ENCODE measurements at regions not wholly inside any gene's neighbourhood (a gene's known extent, or its start where the extent isn't known, plus 50 kb on each side); places are given as distances from the start of the nearest gene placed in this dataset.

DNA sequence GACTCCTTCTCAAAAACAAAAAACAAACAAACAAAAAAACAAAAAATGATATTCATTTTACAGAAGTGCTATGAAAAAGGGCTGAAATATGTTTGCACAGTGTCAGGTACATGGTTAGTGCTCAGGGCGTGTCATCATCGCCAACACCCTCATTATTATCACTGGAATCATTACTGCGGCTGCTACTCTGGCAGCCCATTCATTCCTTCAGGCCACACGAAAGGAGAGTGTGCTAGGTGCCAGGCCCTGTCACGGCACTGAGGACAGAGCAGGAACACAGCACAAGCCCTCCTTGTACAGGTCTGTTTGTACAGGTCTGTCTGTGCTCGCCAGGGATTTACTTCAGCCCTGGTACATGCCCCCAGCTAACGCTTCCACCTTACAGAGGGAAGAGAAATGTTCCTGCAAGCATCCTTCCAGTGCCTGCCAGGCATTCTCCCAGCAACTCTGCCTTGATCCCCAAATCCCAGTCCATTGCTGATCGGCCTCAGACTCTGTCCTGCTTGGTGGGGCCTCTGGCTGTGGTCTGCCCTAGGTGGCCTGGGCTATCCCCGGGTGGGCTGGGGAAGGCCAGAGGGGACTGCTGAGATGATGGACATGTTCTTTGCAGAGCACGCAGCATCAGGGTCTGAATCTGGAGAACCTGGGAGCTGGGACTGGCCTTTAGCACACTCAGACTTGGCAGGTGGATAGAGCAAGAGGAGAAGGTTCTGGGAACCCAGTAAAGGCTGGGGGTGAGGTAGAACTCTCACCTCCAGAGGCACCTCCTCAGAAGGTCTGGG lies 210.7 kb downstream of the URI1 start:
- DNase-seq: no peak
- H3K79me2 ChIP-seq (ENCODE audit: low read depth): no peaks in the 10 kb centered on the region
- no peak overlapping the region for H3K4me3 ChIP-seq
- intact Hi-C loops (cut with micrococcal nuclease; ENCODE audit: unreplicated experiment): no loop called here
- no peaks in the 10 kb centered on the region for H3K9me3 ChIP-seq (ENCODE audit: insufficient read depth, low read depth)
- ChIA-PET CTCF (no interaction called here), POLR2A (ENCODE audit: unreplicated experiment) (no interaction called here)
- no peaks in the 10 kb centered on the region for H3K4me1 ChIP-seq (replicated peaks; ENCODE audit: insufficient read depth)
- TF ChIP-seq, protein P1, sequence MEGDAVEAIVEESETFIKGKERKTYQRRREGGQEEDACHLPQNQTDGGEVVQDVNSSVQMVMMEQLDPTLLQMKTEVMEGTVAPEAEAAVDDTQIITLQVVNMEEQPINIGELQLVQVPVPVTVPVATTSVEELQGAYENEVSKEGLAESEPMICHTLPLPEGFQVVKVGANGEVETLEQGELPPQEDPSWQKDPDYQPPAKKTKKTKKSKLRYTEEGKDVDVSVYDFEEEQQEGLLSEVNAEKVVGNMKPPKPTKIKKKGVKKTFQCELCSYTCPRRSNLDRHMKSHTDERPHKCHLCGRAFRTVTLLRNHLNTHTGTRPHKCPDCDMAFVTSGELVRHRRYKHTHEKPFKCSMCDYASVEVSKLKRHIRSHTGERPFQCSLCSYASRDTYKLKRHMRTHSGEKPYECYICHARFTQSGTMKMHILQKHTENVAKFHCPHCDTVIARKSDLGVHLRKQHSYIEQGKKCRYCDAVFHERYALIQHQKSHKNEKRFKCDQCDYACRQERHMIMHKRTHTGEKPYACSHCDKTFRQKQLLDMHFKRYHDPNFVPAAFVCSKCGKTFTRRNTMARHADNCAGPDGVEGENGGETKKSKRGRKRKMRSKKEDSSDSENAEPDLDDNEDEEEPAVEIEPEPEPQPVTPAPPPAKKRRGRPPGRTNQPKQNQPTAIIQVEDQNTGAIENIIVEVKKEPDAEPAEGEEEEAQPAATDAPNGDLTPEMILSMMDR (conservative IDR thresholded peaks at IDR 0.05): no peak
- TF ChIP-seq EZH2 (IDR thresholded peaks at IDR 0.05; ENCODE audit: low read depth): no peak
- no peaks in the 10 kb centered on the region for H3F3A ChIP-seq (ENCODE audit: insufficient read depth, low read depth)
- no peaks in the 10 kb centered on the region for H4K20me1 ChIP-seq (ENCODE audit: insufficient read depth)
- no peak overlapping the region for H3K27ac ChIP-seq
- BruUV-seq (replicated peaks): no TSS peak
- H2AFZ ChIP-seq: no peak overlapping the region
- peaks cover 96% of the 10 kb centered on the region for H3K27me3 ChIP-seq (ENCODE audit: insufficient read depth, low read depth)
- no peaks in the 10 kb centered on the region for H3K36me3 ChIP-seq (ENCODE audit: low read depth)
- no peak overlapping the region for H3K4me2 ChIP-seq
- H3K9me2 ChIP-seq (ENCODE audit: insufficient read depth): no peaks in the 10 kb centered on the region

DNA sequence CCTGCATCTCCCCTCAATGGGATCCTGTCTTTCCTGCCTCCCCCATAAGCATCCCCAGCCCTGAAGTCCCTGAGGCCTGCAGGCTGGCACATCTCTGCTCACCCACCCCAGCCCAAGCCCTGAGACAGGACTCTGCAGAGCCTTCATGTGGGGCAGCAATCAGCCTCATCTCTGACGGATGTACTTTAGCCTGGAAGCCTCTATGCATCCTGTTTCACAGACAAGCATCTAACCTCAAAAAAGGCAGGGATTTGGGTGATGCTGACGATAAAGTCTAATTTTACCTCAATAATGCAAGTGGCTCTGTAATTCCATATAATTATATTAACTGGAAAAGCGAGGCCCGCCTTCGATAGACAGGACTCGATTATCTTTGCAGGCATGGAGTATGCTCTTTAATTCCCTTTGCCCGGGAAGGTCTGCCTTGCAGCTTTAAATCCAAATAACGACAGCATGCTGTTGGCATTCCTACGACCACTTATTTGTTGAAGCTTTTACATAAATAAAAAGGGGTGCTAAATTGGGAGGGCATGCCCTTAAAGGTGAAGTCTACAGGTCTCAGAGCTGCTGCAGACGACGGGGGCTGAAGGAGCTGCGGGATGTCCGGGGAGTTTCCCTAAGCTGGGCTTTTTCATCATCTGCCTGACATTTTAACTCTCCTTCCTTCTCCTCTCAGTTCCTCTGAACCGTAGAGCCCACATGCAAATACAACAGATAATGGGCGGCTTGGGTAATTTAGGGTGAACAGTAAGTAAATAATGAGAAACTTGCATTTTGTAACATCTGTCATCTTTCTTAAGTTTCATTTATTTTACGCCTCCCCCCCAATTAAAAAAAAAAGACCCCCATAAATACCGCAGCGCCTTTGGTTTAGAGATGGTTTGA lies 211.5 kb downstream of the URI1 start:
- no TSS peak for BruUV-seq (replicated peaks)
- intact Hi-C loops (cut with micrococcal nuclease; ENCODE audit: unreplicated experiment): no loop called here
- Histone ChIP-seq H3K27me3 (ENCODE audit: insufficient read depth, low read depth) (peaks cover 97% of the 10 kb centered on the region), H3K79me2 (ENCODE audit: low read depth) (no peaks in the 10 kb centered on the region), H3K4me1 (replicated peaks; ENCODE audit: insufficient read depth) (no peaks in the 10 kb centered on the region), H3K27ac (no peak overlapping the region), H3K36me3 (ENCODE audit: low read depth) (no peaks in the 10 kb centered on the region), H3K9me2 (ENCODE audit: insufficient read depth) (no peaks in the 10 kb centered on the region), H3K4me3 (no peak overlapping the region), H3K4me2 (no peak overlapping the region), H3K9me3 (ENCODE audit: insufficient read depth, low read depth) (no peaks in the 10 kb centered on the region), H4K20me1 (ENCODE audit: insufficient read depth) (no peaks in the 10 kb centered on the region), H2AFZ (no peak overlapping the region), H3F3A (ENCODE audit: insufficient read depth, low read depth) (no peaks in the 10 kb centered on the region)
- DNase-seq: no peak
- POLR2A ChIA-PET (ENCODE audit: unreplicated experiment): no interaction called here
- CTCF ChIA-PET: no interaction called here
- no peak for TF ChIP-seq EZH2 (IDR thresholded peaks at IDR 0.05; ENCODE audit: low read depth)
- TF ChIP-seq, protein P1 (conservative IDR thresholded peaks at IDR 0.05): no peak

DNA sequence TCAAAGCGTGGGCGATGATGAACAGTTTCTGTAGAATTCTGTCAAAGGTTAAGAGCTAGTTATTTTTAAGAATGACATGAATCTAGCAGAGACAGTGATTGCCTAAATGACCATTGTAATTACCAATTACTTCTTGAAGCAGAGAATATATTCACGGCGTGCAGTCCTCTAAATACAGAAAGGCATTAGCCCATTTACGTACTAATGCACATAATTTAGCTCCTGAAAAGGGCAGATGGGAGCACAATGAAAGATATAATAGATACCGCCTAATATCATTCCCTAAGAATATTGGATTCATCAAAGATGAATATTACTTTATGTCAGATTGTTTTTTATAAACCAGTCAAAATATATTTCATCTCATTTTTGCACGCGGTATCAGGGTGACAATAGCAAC lies 212.4 kb downstream of the URI1 start:
- ChIA-PET POLR2A (ENCODE audit: unreplicated experiment) (no interaction called here), CTCF (no interaction called here)
- H3F3A ChIP-seq (ENCODE audit: insufficient read depth, low read depth): no peaks in the 10 kb centered on the region
- no peak overlapping the region for H2AFZ ChIP-seq
- H4K20me1 ChIP-seq (ENCODE audit: insufficient read depth): no peaks in the 10 kb centered on the region
- H3K4me1 ChIP-seq (replicated peaks; ENCODE audit: insufficient read depth): no peaks in the 10 kb centered on the region
- no peak overlapping the region for H3K4me3 ChIP-seq
- H3K4me2 ChIP-seq: no peak overlapping the region
- H3K27me3 ChIP-seq (ENCODE audit: insufficient read depth, low read depth): peaks cover 97% of the 10 kb centered on the region
- H3K9me3 ChIP-seq (ENCODE audit: insufficient read depth, low read depth): no peaks in the 10 kb centered on the region
- TF ChIP-seq EZH2 (IDR thresholded peaks at IDR 0.05; ENCODE audit: low read depth): no peak
- TF ChIP-seq, protein P1 (conservative IDR thresholded peaks at IDR 0.05): no peak
- H3K27ac ChIP-seq: no peak overlapping the region
- no TSS peak for BruUV-seq (replicated peaks)
- intact Hi-C loops (cut with micrococcal nuclease; ENCODE audit: unreplicated experiment): no loop called here
- no peak for DNase-seq
- no peaks in the 10 kb centered on the region for H3K79me2 ChIP-seq (ENCODE audit: low read depth)
- H3K36me3 ChIP-seq (ENCODE audit: low read depth): no peaks in the 10 kb centered on the region
- no peaks in the 10 kb centered on the region for H3K9me2 ChIP-seq (ENCODE audit: insufficient read depth)
